GM21360 (cell line): ENCODE measurements at regions not wholly inside any gene's neighbourhood (a gene's known extent, or its start where the extent isn't known, plus 50 kb on each side); places are given as distances from the start of the nearest gene placed in this dataset.
"Not testable (repeated sequence)": the region's sequence is repeated elsewhere in the genome, so short reads cannot be mapped to it uniquely, and the experiment has no call there.

Source experiments
- ATAC-seq: cut with Tn5 transposase; IDR thresholded peaks from one replicate; pipeline ENCODE4 v1.9.1; 2021; ENCODE audit warnings: mild to moderate bottlenecking, moderate library complexity; ENCODE audit not compliant: unreplicated experiment

GRCh38 chr2:185475914-185476313, 262.7 kb upstream of the FSIP2 start:
- no peak for ATAC-seq

- ATAC-seq = no peak
Measured at GRCh38 chr2:185477452-185477851, 261.2 kb upstream of the FSIP2 start.

- ATAC-seq = no peak
Measured at GRCh38 chr2:185484602-185485001, 254.0 kb upstream of the FSIP2 start.

- no peak for ATAC-seq
Measured at GRCh38 chr2:185502351-185502750, 236.3 kb upstream of the FSIP2 start.

GRCh38 chr2:185507719-185508118, 230.9 kb upstream of the FSIP2 start:
- no peak for ATAC-seq

- ATAC-seq = no peak
Measured at GRCh38 chr2:185510060-185510459, 228.5 kb upstream of the FSIP2 start.

GRCh38 chr2:185511925-185512324, 226.7 kb upstream of the FSIP2 start:
- ATAC-seq = no peak

- no peak for ATAC-seq
Measured at GRCh38 chr2:185522472-185522871, 216.1 kb upstream of the FSIP2 start.

GRCh38 chr2:185524242-185524641, 214.4 kb upstream of the FSIP2 start:
- not testable (repeated sequence) for ATAC-seq

- ATAC-seq = no peak
Measured at GRCh38 chr2:185526161-185526560, 212.4 kb upstream of the FSIP2 start.

- no peak for ATAC-seq
Measured at GRCh38 chr2:185531721-185532120, 206.9 kb upstream of the FSIP2 start.

GRCh38 chr2:185537689-185538088, 200.9 kb upstream of the FSIP2 start:
- ATAC-seq = no peak

GRCh38 chr2:185567196-185567595, 171.4 kb upstream of the FSIP2 start:
- ATAC-seq = no peak

- no peak for ATAC-seq
Measured at GRCh38 chr2:185567940-185568339, 170.7 kb upstream of the FSIP2 start.

- no peak for ATAC-seq
Measured at GRCh38 chr2:185578322-185578721, 160.3 kb upstream of the FSIP2 start.

- ATAC-seq = no peak
Measured at GRCh38 chr2:185583058-185583816, 155.4 kb upstream of the FSIP2 start.

- ATAC-seq = not testable (repeated sequence)
Measured at GRCh38 chr2:185585165-185585564, 153.4 kb upstream of the FSIP2 start.

- not testable (repeated sequence) for ATAC-seq
Measured at GRCh38 chr2:185591276-185591675, 147.3 kb upstream of the FSIP2 start.

- no peak for ATAC-seq
Measured at GRCh38 chr2:185607945-185608344, 130.7 kb upstream of the FSIP2 start.

- no peak for ATAC-seq
Measured at GRCh38 chr2:185608799-185609198, 129.8 kb upstream of the FSIP2 start.

GRCh38 chr2:185610301-185610700, 128.3 kb upstream of the FSIP2 start:
- ATAC-seq = no peak

- ATAC-seq = no peak
Measured at GRCh38 chr2:185618625-185619024, 120.0 kb upstream of the FSIP2 start.

GRCh38 chr2:185625604-185626003, 113.0 kb upstream of the FSIP2 start:
- no peak for ATAC-seq
